Lung (tissue), 11 donors: ENCODE measurements at regions not wholly inside any gene's neighbourhood (a gene's known extent, or its start where the extent isn't known, plus 50 kb on each side); places are given as distances from the start of the nearest gene placed in this dataset.

ENCODE experiments used
- ATAC-seq: fragments of 200-7000 bp; cut with Tn5 transposase; one replicate; pipeline ENCODE4 v1.9.1; 2020; ENCODE audit warnings: moderate number of reproducible peaks; ENCODE audit not compliant: insufficient read depth, low FRiP score
- DNase-seq, 3 donors: peaks; one replicate each; pipeline ENCODE4 v3.0.0-alpha.2; 2013 to 2017
- H3K27ac ChIP-seq, 2 donors: one replicate each; pipeline ENCODE4 v1.5.1; 2013; ENCODE audit warnings: mild to moderate bottlenecking in 2 of 2, moderate library complexity in 2 of 2, control low read depth in 1 of 2, inconsistent platforms in 1 of 2, low read depth in 1 of 2, low read length in 1 of 2
- H3K27me3 ChIP-seq, 3 donors: one replicate each; pipeline ENCODE4 v1.5.1; 2013; ENCODE audit warnings: low read length in 2 of 3; ENCODE audit not compliant: control insufficient read depth in 3 of 3, insufficient read depth in 3 of 3
- H3K36me3 ChIP-seq, 4 donors: one replicate each; pipeline ENCODE4 v1.5.1; 2013; ENCODE audit warnings: low read length in 4 of 4, mild to moderate bottlenecking in 1 of 4, moderate library complexity in 1 of 4; ENCODE audit not compliant: control insufficient read depth in 4 of 4, insufficient read depth in 4 of 4
- H3K4me1 ChIP-seq, 5 donors: one replicate each; pipeline ENCODE4 v1.5.1; 2013; ENCODE audit warnings: low read length in 5 of 5, mild to moderate bottlenecking in 2 of 5, moderate library complexity in 1 of 5; ENCODE audit not compliant: control insufficient read depth in 5 of 5, insufficient read depth in 5 of 5
- H3K4me3 ChIP-seq: one replicate; pipeline ENCODE4 v1.5.1; 2013; ENCODE audit warnings: mild to moderate bottlenecking, control low read depth, moderate library complexity
- H3K9ac ChIP-seq, 2 donors: one replicate each; pipeline ENCODE4 v1.5.1; 2013; ENCODE audit warnings: low read length in 2 of 2, control low read depth in 1 of 2; ENCODE audit not compliant: insufficient read depth in 1 of 2
- H3K9me3 ChIP-seq, 4 donors: one replicate each; pipeline ENCODE4 v1.5.1; 2013; ENCODE audit warnings: low read length in 3 of 4, mild to moderate bottlenecking in 1 of 4, moderate library complexity in 1 of 4; ENCODE audit not compliant: control insufficient read depth in 4 of 4, insufficient read depth in 3 of 4
- WGBS, 2 donors: extraction: QIAGEN DNeasy Blood & Tissue Kit; methylation state at CpG; one replicate each; pipeline ENCODE4 v1.1.7; 2013; 5-methylcytosine and 5-hydroxymethylcytosine counted together
- TF ChIP-seq, protein P1 (sequence below): IDR thresholded peaks from 2 replicates; pipeline ENCODE4 v1.5.1; 2012; ENCODE audit warnings: mild to moderate bottlenecking; ENCODE audit errors: control extremely low read depth, extremely low read depth
- donor health status: control.
- donor health status: control.
- donor health status: Bipolar disorder and iron deficiency.
- donor health status: healthy.
- donor health status: DM: yes; HTN: yes; CAD: no.

DNA sequence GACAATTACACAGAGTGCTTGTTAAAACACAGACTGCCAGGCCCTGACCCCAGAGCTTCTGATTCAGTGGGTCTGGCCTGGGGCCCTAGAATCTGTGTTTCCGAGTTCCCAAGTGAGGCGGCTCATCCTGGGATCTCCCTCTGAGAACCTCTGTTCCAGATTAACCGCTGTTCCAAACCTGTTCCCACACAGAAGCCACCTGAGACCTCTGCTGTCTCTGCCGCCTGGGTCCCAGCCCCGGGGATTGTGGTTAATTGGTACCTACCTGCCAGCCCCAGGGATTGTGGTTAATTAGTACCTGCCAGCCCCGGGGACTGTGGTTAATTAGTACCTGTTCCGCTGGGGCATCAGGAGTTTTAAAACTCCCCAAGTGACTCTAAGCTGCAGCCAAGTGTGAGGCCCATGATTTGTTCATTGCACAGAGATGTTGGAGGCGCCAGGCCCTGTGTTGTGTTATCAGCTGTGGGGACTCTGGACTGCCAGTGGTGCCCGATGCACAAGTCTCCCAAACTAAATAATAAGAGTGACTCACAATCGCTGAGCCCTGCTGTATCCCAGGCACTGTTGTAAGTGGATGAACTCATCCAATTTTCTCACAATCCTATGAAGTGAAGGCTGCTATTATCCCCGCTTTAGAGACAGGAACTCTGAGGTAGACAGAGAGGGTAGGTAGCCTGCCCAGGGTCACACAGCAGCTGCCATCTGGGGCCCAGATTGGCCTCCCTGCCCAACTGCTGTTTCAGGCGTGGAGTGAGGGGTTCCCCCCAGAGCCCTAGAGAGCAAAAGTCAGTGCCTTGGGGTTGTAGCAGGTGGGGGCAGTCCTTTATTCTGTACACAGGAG is 219.7 kb downstream of the IRF8 start:
- Histone ChIP-seq H3K27ac (no peak overlapping the region), H3K36me3 (no peaks in the 10 kb centered on the region), H3K4me1 (peaks cover 0 to 8% (median 0%) of the 10 kb centered on the region in 5 donors), H3K27me3 (no peaks in the 10 kb centered on the region), H3K9ac (no peak overlapping the region), H3K9me3 (peaks cover 0 to 1% (median 0%) of the 10 kb centered on the region in 4 donors), H3K4me3 (no peak overlapping the region)
- 69 to 78% methylated on average over 12 of the region's 12 CpGs for WGBS, 2 donors
- TF ChIP-seq, protein P1, sequence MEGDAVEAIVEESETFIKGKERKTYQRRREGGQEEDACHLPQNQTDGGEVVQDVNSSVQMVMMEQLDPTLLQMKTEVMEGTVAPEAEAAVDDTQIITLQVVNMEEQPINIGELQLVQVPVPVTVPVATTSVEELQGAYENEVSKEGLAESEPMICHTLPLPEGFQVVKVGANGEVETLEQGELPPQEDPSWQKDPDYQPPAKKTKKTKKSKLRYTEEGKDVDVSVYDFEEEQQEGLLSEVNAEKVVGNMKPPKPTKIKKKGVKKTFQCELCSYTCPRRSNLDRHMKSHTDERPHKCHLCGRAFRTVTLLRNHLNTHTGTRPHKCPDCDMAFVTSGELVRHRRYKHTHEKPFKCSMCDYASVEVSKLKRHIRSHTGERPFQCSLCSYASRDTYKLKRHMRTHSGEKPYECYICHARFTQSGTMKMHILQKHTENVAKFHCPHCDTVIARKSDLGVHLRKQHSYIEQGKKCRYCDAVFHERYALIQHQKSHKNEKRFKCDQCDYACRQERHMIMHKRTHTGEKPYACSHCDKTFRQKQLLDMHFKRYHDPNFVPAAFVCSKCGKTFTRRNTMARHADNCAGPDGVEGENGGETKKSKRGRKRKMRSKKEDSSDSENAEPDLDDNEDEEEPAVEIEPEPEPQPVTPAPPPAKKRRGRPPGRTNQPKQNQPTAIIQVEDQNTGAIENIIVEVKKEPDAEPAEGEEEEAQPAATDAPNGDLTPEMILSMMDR = no peak
- DNase-seq (no peak), ATAC-seq (no peak)

DNA sequence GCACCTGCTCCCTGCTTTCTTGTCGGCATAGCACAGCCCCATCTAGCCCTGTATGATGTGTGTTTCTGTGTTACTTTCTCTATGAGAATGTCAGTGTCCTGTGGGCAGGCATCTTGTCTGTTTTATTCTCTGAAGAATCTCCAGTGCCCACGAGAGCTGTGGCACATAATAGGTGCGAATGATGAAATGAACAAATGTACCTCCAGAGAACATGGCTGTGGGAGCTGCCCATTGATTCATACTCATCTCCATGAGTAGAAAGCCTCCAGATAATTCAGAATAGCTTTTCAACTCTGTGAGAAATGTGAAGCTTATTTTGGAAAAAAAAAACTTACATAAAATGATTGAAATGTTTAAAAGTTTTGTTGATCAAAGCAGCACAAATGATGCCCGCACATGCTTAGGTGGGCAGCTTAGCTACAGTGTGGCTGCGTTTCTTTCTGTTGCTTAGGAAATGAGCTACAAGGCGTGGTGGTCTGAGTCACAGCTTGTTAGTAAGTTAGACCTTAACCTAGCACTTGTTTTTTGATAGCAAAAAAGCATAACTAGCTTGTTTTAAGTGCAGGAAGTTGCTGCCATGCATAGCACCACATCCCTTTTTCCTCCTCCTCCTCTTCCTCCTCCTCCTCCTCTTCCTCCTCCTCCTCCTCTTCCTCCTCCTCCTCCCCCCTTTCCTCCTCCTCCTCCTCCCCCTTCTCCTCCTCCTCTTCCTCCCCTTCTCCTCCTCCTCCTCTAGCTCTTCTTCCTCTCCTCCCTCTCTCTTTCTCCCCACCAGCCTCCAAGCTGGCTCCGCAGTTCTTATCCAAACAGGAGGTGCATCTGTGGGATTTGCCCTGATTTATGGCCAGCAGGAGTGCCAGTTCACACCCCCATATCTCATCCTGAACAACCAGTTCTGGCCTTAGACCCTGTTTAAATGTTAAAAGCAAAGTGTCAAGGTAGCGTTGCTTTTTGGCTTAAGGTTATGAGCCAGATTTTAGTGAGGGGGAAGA is 221.5 kb downstream of the IRF8 start:
- Histone ChIP-seq H3K4me1 (peaks cover 0 to 8% (median 0%) of the 10 kb centered on the region in 5 donors), H3K4me3 (no peak overlapping the region), H3K27ac (no peak overlapping the region), H3K9ac (no peak overlapping the region), H3K9me3 (peaks cover 0 to 2% (median 0%) of the 10 kb centered on the region in 4 donors), H3K36me3 (no peaks in the 10 kb centered on the region), H3K27me3 (peaks cover 0 to 3% (median 0%) of the 10 kb centered on the region in 3 donors)
- WGBS, 2 donors = 56 to 59% methylated on average over 8 of the region's 8 CpGs
- TF ChIP-seq, protein P1 = no peak
- ATAC-seq (no peak), DNase-seq (no peak)

- DNase-seq (no peak), ATAC-seq (no peak)
- Histone ChIP-seq H3K27me3 (peaks cover 0 to 3% (median 0%) of the 10 kb centered on the region in 3 donors), H3K9ac (no peak overlapping the region), H3K4me3 (no peak overlapping the region), H3K27ac (no peak overlapping the region), H3K4me1 (peaks cover 0 to 9% (median 0%) of the 10 kb centered on the region in 5 donors), H3K36me3 (no peaks in the 10 kb centered on the region), H3K9me3 (peaks cover 0 to 2% (median 0%) of the 10 kb centered on the region in 4 donors)
- 44 to 72% methylated on average over 3 of the region's 3 CpGs for WGBS, 2 donors
- TF ChIP-seq, protein P1 = no peak
Measured at GRCh38 chr16:86121374-86122010, 222.5 kb downstream of the IRF8 start.
